Right lobe of liver (tissue), 4 donors: ENCODE measurements at regions not wholly inside any gene's neighbourhood (a gene's known extent, or its start where the extent isn't known, plus 50 kb on each side); places are given as distances from the start of the nearest gene placed in this dataset.

Experiments used
- CTCF ChIP-seq, 4 donors: fragments of 200-600 bp in 3 of 4; fragments of 450-650 bp in 1 of 4; IDR thresholded peaks; one replicate each; pipeline versions ENCODE4 v1.5.1 to v1.8.0; 2016 to 2022; ENCODE audit warnings: antibody characterized with exemption in 4 of 4, mild to moderate bottlenecking in 2 of 4
- POLR2A ChIP-seq: fragments of 450-650 bp; IDR thresholded peaks from one replicate; pipeline ENCODE4 v1.6.1; 2017; ENCODE audit warnings: antibody characterized with exemption, mild to moderate bottlenecking
- donor health status: DM: no; HTN: no; CAD: no.
- donor health status: DM: no; HTN: no; CAD: no.
- donor health status: DM: no; HTN: yes; CAD: no.

GRCh38 chr14:100422556-100423316, 99.6 kb downstream of the SLC25A47 start:
- no peak for TF ChIP-seq CTCF (IDR thresholded peaks at IDR 0.05)
- no peak for TF ChIP-seq POLR2A
